ENCODE measurements at regions not wholly inside any gene's neighbourhood (a gene's known extent, or its start where the extent isn't known, plus 50 kb on each side); places are given as distances from the start of the nearest gene placed in this dataset.
"Not testable (repeated sequence)": the region's sequence is repeated elsewhere in the genome, so short reads cannot be mapped to it uniquely, and the experiment has no call there.

DNA sequence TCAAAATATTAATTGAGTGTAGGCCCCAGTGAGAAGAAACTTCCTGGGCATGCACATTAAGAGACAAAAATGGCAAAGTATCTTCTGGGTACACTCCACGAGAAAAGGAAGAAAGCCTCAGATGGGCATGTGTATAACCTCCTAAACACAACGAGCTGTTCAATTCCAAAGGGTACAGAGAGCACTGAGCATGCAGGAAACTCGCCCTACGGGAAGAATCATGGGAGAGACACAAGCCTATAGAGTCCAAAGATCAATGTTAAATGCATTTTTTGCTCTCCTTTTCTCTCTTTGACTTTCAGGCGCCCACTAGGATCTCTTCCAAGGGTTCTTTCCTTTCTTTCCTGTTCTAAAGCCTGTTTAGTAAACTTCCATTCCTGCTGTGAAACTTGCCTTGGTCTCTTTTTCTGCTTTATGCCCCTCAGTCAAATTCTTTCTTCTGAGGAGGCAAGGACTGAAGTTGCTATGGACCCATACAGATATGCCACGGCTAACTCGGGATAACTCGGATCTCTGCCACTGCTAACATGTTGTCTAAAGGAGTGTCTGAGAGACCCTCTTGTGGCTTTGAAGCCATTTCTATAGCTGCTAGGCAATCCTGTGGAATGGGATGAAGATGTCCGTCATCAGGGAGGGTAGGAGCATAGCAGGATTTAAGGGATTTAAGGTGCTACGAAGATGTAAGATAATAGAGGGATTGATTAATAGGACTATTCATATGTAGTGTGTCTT lies 99.5 kb upstream of the MTLN start:
- H3K27ac ChIP-seq; H3K4me3 ChIP-seq; DNase-seq (ENCODE audit: low spot score): not testable (repeated sequence)

DNA sequence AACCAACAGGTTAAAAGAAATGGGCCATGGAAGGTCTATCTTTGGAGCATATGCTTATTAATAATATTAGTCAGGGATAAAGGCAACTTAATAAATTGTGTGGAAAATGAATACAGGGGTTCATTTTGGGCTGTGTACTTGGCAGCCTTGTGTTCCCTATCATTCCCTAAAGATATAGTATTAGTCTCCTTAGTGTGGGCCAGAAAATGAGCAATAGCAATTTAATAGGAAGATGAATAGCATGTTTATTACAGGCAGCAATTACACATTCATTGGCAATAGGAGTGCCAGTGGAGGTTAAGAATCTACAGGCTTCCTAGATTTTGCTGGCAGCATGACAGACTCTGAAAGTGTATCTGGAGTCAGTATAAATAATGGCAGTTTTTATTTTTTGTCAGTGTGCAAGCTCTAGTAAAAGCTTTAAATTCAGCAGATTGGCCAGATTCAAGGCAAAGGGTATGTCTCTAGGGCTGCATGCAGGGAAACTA lies 98.7 kb upstream of the MTLN start:
- not testable (repeated sequence) for H3K4me3 ChIP-seq; H3K27ac ChIP-seq; DNase-seq (ENCODE audit: low spot score)

DNA sequence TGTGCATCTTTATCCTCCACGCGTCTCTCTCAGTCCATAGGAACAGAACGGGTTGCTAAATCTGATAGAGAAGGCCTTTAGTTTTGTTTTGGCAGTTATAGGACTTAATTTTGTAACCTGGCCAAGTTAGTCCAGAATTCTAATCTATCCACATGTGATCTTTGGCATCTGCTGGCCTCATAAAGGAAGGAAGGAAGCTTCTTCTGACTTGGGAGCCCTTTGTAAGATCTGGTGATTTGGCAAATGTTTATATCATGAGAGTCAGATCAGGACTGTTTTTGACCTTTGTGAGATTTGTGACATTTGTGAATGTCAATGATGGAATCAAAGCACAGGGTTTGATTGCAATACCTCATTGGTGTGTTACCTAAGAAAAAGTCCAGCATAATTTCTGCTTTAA lies 96.4 kb upstream of the MTLN start:
- not testable (repeated sequence) for DNase-seq (ENCODE audit: low spot score); H3K27ac ChIP-seq; H3K4me3 ChIP-seq

- not testable (repeated sequence) for DNase-seq (ENCODE audit: low spot score); H3K4me3 ChIP-seq; H3K27ac ChIP-seq
Measured at GRCh38 chr2:110292807-110293206, 80.5 kb upstream of the MTLN start.

DNA sequence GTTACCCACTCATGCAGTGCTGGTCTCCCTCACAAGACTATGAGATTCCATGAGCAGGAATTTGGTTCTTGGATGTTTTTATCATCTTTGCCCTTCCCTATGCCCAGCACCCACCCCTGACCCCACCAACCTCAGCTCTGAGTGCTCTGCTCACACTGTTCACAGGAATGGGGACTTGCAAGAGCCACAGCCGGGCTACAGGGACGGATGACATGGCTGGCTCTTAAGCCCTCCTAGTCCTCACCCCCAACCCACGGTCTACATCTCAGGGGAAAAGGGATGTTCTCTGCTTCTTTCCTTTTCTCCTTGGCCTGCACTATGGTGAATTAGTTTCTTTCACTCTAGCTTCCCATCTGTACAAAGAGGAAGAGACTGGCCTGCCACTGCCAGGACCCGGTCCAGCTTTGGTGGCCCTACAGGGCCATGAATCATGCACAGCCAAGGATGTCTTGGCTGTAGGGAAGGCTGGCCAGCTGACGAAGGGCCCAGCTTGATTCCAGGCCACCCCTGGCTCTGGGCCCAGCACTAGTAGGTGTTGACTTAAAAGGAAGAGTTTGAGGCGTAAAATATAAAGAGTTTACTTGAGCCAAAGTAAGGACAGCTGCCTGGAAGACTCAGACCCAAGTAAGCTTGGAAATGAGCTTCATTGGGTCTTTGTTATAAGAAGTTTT lies 79.7 kb upstream of the MTLN start:
- H3K27ac ChIP-seq; DNase-seq (ENCODE audit: low spot score); H3K4me3 ChIP-seq: not testable (repeated sequence)

DNA sequence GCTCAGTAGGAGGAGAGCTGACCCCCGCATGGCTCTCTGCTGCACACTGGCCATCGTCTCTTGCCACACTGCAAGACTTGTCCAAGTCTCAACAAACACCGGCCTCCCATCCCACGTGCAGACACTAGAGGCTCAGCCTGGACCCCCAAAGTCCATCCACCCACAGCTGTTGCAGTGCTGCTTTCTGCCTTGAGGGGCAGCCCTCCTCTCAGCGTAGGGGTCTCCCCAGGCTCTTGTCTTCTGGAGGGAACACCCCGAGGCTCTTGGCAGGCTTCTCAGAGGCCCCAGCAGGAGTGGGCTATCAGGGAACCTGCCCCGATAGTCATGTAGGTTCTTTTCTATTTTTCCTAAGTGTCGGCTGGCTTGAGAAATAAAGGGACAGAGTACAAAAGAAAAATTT lies 75.5 kb upstream of the MTLN start:
- not testable (repeated sequence) for H3K4me3 ChIP-seq; DNase-seq (ENCODE audit: low spot score); H3K27ac ChIP-seq

DNA sequence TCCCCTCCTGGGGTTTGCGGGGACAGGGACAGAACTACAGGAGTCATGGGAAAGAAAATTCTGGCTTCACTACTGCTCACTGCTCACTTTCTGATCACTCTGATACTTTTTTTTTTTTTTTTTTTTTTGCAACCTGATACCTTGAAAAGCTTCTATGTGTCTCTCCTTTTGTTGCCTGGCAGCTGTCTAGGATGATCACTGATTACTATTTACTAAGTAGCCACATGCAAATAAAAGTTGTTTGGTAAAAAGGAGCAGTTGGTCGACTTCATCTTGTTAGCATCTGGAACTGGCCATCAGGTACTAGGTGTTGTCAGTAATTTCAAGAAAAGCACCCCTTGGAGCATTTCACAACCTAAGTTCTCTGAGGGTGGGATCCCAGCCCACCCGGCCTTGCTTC lies 74.9 kb upstream of the MTLN start:
- not testable (repeated sequence) for H3K27ac ChIP-seq; DNase-seq (ENCODE audit: low spot score); H3K4me3 ChIP-seq

- DNase-seq (ENCODE audit: low spot score); H3K4me3 ChIP-seq; H3K27ac ChIP-seq: not testable (repeated sequence)
Measured at GRCh38 chr2:110285002-110285401, 72.7 kb upstream of the MTLN start.

DNA sequence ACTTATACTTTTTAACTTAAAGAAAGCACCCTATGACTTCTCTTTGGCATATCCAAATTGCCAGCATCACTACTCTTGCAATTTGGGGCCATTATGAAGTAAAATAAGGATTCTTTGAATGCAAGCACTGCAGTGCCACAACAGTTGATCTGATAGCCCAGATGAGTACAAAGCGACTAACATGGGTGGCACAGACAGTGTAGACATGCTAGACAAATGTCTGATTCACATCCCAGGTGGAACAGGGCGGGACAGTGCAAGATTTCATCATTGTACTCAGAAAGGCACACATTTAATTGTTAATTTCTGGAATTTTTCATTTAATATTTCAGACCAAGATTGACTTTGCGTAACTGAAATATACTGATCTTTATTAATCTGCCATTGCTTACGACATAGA lies 68.5 kb upstream of the MTLN start:
- H3K4me3 ChIP-seq; H3K27ac ChIP-seq; DNase-seq (ENCODE audit: low spot score): not testable (repeated sequence)

- DNase-seq (ENCODE audit: low spot score); H3K27ac ChIP-seq; H3K4me3 ChIP-seq: not testable (repeated sequence)
Measured at GRCh38 chr2:110277054-110277453, 64.7 kb upstream of the MTLN start.

GRCh38 chr2:110276092-110276491 lies 63.7 kb upstream of the MTLN start:
- not testable (repeated sequence) for H3K4me3 ChIP-seq; DNase-seq (ENCODE audit: low spot score); H3K27ac ChIP-seq

DNA sequence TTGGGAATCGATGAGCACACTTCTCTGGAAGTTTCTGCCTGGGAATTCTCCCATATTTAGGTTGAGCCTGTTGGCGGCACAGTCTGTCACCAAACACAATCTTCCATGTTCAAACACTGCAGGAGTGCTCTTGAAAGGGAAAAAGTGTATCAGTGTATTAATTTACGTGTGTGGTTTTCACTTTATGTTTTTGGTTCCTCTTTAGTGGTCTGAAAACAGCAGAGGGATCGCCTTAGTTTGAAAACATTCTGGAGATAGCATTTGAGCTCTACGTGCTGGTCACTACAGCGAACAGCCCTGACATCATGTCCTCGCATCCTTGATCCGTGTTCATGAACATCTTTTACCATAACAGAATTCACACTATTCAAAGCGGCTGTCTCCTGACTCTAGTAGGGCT lies 57.3 kb upstream of the MTLN start:
- H3K4me3 ChIP-seq; DNase-seq (ENCODE audit: low spot score); H3K27ac ChIP-seq: not testable (repeated sequence)

- not testable (repeated sequence) for DNase-seq (ENCODE audit: low spot score); H3K27ac ChIP-seq; H3K4me3 ChIP-seq
Measured at GRCh38 chr2:110267828-110268407, 55.6 kb upstream of the MTLN start.

GRCh38 chr2:110264804-110265203 lies 52.5 kb upstream of the MTLN start:
- H3K4me3 ChIP-seq; DNase-seq (ENCODE audit: low spot score); H3K27ac ChIP-seq: not testable (repeated sequence)

DNA sequence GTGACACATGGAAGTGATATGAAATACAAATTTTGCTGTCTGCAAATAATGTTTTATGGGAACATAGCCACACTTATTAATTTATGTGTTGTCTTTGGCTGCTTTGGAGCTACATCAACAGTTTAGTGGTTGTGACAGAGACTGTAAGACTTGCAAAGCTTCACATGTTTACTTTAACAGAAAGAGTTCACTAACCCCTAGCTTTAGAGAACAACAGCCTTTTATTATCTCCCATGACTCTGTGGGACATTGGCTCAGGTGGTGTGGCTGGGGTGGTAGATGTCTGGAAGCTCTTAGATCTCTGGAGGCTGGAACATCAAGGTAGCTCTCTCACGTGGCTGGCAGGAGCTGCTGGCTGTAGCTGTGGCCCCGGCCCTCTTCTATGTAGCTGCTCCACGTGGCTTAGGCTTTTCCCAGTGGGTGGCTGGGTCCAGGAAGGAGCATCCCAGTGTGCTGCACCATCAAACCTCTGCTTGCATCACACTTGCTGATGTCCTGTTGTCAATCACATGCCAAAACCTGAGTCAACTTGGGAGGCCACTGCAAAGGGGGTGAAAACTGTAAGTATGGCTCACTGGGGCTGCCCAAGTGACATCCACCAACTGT lies 51.8 kb upstream of the MTLN start:
- H3K4me3 ChIP-seq; H3K27ac ChIP-seq; DNase-seq (ENCODE audit: low spot score): not testable (repeated sequence)

- DNase-seq (ENCODE audit: low spot score); H3K27ac ChIP-seq; H3K4me3 ChIP-seq: not testable (repeated sequence)
Measured at GRCh38 chr2:110263462-110263861, 51.1 kb upstream of the MTLN start.

Data from coronary artery (tissue), 2 donors.